HepG2 (cell line): ENCODE measurements at regions not wholly inside any gene's neighbourhood (a gene's known extent, or its start where the extent isn't known, plus 50 kb on each side); places are given as distances from the start of the nearest gene placed in this dataset.

Source experiments
- CTCF ChIP-seq: sonication (generic); formaldehyde crosslinking; IDR thresholded peaks from 2 replicates; pipeline ENCODE4 v1.5.0; 2020; ENCODE audit warnings: mild to moderate bottlenecking, missing genetic modification reagents, moderate library complexity
- E2F5 ChIP-seq: sonication (generic); formaldehyde crosslinking; conservative IDR thresholded peaks from 2 replicates; pipeline ENCODE4 v1.4.0; 2020; ENCODE audit warnings: missing genetic modification reagents
- ETV6 ChIP-seq: sonication (generic); formaldehyde crosslinking; conservative IDR thresholded peaks from 2 replicates; pipeline ENCODE4 v1.4.0; 2020; ENCODE audit warnings: missing genetic modification reagents
- GABPA ChIP-seq, 2 experiments: IDR thresholded peaks; 2 replicates each; pipeline ENCODE4 v1.6.1; 2011 to 2016; ENCODE audit warnings: low read depth in 2 of 2, low read length in 1 of 2, missing biosample characterization in 1 of 2, missing genetic modification characterization in 1 of 2
- HCFC1 ChIP-seq: fragments of 150-350 bp; IDR thresholded peaks from 2 replicates; pipeline ENCODE4 v1.6.1; 2014; ENCODE audit warnings: low read depth, low read length
- NFE2L1 ChIP-seq: sonication (generic); formaldehyde crosslinking; IDR thresholded peaks from 2 replicates; pipeline ENCODE4 v1.4.0; 2020; ENCODE audit warnings: missing genetic modification reagents, mild to moderate bottlenecking, borderline replicate concordance
- ZNF343 ChIP-seq: sonication (generic); formaldehyde crosslinking; IDR thresholded peaks from 2 replicates; pipeline ENCODE4 v1.4.0; 2020; ENCODE audit warnings: mild to moderate bottlenecking, missing genetic modification reagents

- TF ChIP-seq HCFC1, result no peak
- TF ChIP-seq CTCF (CRISPR knock-in tag), result no peak
- TF ChIP-seq ETV6 (CRISPR knock-in tag), result no peak
- TF ChIP-seq E2F5 (CRISPR knock-in tag), result no peak
- TF ChIP-seq NFE2L1 (CRISPR knock-in tag), result no peak
- TF ChIP-seq GABPA (IDR thresholded peaks at IDR 0.05; ENCODE audit: low read depth, low read length), result no peak
- TF ChIP-seq GABPA (CRISPR knock-in tag; IDR thresholded peaks at IDR 0.05; ENCODE audit: low read depth), result no peak
- no peak for TF ChIP-seq ZNF343 (CRISPR knock-in tag)
Measured at GRCh38 chr1:217344712-217345111, 286.2 kb downstream of the GPATCH2 start.
